ENCODE measurements at regions not wholly inside any gene's neighbourhood (a gene's known extent, or its start where the extent isn't known, plus 50 kb on each side); places are given as distances from the start of the nearest gene placed in this dataset.

DNA sequence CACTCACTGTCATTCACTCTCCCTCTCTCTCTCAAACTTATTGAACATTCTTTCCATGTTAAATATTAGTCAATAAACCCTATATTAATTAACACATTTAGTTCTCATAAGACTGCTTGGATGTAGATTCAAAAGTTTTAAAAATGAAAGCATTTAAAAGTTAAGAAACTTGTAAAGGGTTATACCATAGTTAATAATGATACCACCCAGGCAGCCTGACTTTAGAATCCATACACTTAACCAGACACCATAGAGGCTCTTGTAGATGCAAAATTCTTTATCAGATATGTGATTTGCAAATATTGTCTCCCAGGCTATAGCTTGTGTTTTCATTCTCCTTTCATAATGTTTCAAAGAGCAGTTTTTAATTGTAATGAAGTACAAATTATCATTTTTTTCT lies 335.8 kb upstream of the ACTBL2 start:
- no peak for TF ChIP-seq CTCF (conservative IDR thresholded peaks at IDR 0.05)
- TF ChIP-seq ZFX (IDR thresholded peaks at IDR 0.05): no peak
